NCI-H524 (cell line): ENCODE measurements at regions not wholly inside any gene's neighbourhood (a gene's known extent, or its start where the extent isn't known, plus 50 kb on each side); places are given as distances from the start of the nearest gene placed in this dataset.
"Not testable (repeated sequence)": the region's sequence is repeated elsewhere in the genome, so short reads cannot be mapped to it uniquely, and the experiment has no call there.

Experiments used
- DNase-seq, 2 experiments: peaks; one replicate each; lab custom pipeline; 2025; lab: John Stamatoyannopoulos, UW

DNA sequence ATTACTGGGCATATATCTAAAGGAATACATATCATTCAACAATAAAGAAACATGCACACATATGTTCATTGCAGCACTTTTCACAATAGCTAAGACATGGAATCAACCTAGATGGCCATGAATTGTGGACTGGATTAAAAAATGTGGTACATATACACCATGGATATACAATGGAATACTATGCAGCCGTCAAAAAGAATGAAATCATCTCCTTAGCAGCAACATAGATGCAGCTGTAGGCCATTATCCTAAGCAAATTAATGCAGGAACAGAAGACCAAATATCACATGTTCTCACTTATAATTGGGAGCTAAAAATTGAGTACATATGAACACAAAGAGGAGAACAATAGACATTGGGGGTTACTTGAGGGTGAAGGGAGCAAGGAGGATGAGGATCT, 175.6 kb downstream of the POLR1F start:
- no peak for DNase-seq

DNA sequence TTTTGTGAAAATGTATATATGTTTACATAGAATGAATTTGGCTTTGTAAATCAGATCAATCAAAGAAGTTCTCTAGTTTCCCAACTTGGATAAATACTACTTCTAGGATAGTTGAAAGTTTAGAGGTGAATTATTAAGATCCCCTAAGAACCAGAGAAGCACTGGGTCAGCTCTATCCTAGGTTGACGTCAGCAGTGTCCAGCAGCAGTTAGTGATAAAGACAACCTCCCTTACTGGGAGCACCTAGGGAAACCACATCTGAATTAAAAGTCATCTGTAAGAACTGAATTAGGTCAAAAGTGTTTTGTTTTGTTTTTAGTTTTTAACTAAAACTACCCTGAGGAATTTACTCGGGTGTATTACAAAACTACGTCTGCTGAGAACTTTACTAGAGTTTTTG, 178.0 kb downstream of the POLR1F start:
- no peak for DNase-seq

DNA sequence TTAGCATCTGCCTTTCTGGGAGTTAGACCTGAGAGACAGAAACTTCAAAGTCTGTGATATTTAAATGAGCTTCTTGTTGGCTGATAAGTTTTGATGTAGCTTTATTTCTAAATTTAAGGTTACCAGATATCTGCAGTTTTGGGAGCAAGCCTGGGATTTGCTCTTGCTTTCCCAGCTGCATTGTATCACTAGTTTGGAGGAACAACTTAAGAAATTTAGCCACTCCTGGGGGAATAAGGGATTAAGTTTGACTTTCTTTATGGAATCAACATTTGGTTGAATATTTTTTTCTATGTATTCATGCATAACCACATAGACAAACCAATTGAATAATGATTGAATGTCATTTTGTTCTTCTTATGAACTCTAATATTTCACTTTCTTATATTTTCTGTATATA, 178.6 kb downstream of the POLR1F start:
- DNase-seq = no peak

DNA sequence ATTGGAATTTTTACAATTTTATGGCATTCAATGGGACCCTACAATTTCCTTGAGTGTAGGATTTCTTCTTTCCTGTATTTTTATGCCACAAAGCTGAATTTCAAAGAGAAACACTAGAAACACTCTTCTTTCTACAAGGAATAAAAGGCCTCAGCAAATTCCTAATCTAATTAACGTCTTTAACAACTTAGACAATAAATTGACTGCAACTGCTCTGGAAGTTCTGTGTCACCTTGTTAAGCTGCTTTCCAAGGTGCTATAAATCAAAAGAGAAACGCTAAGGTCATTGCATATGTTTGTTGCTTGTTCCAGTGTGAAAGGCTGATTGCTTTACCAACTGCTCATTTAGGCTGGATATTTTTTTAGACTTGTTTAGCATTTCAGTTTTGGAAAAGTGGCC, 182.2 kb downstream of the POLR1F start:
- no peak for DNase-seq

DNA sequence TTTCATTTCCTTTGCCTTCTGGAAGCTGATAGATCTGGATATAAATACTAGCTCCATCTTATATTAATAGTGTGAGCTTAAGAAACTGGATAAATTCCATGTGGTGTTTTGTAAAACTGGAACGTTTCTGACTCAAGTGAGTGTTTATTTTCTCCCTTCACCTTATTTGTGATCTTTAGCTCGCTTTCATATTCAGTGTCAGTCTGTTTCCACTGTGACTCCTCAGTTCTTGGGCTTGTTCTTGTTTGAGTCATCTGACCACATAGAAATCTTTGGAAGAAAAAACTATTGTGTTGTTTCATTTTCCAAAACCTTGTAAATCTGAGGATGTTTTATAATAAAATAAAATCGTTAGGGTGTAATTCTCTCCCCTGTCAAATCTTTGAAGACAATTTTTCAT, 186.4 kb downstream of the POLR1F start:
- no peak for DNase-seq

DNA sequence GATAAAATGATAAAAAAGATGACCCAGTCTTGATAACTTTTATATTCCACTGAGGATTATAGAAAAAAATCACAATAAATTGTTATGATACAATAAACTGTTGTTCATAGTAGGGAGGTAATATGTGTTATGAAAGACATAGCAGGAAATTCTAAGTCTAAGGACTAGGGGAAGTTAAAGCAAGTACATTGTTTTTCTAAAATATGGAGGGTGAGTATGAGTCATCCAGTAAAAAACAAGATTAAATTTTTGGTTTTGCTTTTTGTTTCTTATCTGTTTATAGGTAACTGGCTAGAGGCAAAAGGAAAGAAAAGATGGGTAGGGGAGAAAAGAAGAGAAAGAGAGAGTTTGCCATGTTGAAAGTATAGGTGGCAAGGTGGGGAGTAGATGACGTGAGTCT, 188.4 kb downstream of the POLR1F start:
- DNase-seq = no peak

GRCh38 chr7:19519443-19520021, 189.3 kb downstream of the POLR1F start:
- DNase-seq = peak; percentile 39 to 58

DNA sequence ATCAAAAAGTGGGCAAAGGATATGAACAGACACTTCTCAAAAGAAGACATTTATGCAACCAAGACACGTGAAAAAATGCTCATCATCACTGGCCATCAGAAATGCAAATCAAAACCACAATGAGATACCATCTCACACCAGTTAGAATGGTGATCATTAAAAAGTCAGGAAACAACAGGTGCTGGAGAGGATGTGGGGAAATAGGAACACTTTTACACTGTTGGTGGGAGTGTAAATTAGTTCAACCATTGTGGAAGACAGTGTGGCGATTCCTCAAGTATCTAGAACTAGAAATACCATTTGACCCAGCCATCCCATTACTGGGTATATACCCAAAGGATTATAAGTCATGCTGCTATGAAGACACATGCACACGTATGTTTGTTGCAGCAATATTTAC, 191.3 kb downstream of the POLR1F start:
- DNase-seq = not testable (repeated sequence)

- no peak for DNase-seq
Measured at GRCh38 chr7:19508821-19509220, 200.0 kb downstream of the POLR1F start.

GRCh38 chr7:19508124-19508523, 200.7 kb downstream of the POLR1F start:
- DNase-seq = no peak

DNA sequence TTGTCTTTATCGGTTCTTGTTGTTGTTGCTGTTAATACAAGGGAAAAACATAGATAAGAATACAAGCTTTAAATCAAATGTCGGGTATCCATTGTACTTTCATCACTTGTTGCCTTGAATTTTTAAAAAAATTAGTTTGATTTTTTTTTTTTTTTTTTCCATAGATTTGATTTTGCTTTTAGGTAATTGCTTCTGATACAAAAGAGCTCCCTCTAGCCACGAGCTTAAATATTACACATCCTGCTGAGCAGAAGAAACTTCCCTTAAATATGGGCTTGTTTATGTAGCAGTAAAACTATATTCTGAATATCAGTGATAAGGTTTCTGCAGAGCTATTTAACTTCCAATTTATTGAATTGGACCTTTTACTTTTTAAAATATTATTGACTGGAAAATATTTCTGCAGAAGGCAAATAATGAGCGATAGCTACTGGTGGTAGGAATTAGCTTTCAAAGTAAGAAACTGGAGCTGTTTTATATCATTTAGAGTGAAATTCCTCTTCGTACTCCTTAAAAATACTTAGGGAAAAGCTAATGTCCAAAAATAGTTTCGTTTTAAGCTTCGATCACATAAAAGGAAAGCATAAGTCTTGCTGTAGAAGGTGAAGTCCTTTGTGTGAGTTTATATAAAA, 216.9 kb downstream of the POLR1F start:
- peak in 1 of 2 experiments; percentile 32 for DNase-seq

GRCh38 chr7:19491371-19491770, 217.5 kb downstream of the POLR1F start:
- DNase-seq = no peak

DNA sequence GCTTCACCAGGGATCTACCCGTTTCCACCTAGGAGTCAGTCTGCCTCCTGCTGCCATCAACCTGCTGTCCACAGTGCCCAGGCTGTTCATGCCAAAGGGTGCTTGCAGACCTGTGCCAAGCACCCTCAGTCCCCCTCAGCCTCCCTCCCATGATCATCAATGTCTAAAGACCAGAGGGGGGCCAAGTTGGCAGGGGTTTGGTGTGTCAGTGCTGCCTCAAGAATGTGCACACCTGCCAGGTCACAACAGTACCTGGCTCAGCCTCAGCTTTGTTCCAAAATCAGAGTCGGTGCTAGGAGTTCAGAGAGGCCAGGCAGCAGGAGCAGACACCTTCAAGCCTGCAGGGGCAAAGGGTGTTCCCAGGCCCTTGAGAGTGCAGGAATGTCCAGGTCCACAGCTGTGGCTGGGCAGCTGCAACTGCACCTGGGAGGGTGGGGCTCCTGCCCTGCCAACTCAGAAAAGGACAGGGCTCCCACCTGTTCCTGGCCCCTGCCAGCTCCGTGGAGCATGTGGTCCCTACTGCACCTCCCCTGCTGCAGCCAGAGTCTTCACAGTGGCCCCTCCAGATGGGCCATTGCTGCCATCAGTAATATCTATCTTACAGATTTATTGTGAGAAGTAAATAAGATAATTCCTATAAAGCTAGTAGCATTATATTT, 219.5 kb downstream of the POLR1F start:
- DNase-seq = no peak

GRCh38 chr7:19488056-19488455, 220.8 kb downstream of the POLR1F start:
- DNase-seq = no peak

DNA sequence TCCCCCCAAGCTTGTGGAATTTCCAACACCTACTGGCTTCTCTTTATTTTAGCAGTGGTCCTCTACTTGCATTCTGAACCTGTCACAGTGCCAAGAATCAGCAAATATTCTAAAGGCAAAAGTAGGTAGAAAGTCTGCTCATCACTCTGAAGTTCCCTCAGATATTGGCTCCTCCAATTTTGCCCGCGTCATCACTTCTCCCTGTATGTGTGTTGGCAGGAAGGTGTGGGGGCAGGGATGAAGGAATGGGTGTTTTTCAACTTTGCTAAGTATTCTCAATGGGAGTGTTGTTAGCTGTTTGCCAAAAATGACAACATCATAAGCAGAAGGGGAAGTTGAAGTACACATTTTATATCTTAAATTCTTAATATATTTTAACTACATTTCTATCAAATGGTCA, 226.2 kb downstream of the POLR1F start:
- DNase-seq = no peak

GRCh38 chr7:19480383-19480782, 228.5 kb downstream of the POLR1F start:
- no peak for DNase-seq

DNA sequence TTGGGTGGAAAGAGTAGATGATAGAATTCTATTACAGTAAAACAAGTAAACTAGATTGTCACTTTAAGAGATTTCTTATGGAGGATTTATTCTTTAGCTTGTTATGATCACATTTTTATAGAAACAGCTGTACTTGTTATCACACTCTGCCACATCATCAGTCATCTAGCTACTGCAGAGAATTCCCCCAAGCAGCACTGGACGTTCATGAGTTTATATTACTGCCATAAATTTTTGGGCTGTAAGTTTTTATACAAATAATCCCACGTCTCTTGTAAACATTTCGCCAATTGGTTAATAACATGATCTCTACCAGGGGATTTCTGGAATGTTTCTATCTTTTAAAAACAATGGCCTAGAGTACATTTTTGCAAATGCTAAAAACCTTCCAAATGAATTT, 238.8 kb downstream of the POLR1F start:
- no peak for DNase-seq

DNA sequence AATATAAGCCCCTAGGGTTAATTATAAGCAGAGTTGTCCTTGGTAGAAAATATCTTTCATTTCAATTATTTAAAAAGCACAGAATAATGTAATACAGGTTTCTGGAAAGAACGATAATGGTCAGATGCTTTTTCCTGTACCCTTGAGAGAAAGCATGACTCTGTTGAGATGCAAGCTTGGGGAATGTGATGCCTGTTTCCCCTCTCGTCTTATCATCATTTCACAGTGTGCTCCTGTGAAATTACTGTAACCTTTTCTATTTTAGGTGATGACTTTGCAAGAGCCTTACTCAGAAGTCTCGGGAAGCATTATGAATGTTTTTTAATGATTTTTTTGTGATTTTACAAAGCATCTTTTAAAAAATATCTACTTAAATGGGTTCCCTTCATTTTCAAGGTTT, 243.0 kb downstream of the POLR1F start:
- DNase-seq = no peak

GRCh38 chr7:19464751-19465150, 244.1 kb downstream of the POLR1F start:
- DNase-seq = no peak

DNA sequence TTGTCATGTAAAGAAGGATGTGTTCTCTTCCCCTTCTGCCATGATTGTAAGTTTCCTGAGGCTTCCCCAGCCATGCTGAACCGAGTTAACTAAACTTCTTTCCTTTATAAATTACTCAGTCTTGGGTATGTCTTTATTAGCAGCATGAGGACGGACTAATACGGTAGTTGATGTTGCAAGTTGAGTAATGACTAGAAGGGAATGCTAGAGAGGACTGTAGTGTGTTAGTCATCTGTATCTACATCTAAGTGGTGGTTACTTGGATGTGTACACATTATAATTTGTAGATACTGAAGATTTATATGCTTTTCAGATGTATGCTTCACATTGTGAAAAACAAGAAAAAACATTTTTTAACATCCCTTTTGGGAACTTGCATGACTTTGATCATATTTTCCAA, 244.6 kb downstream of the POLR1F start:
- DNase-seq = no peak

DNA sequence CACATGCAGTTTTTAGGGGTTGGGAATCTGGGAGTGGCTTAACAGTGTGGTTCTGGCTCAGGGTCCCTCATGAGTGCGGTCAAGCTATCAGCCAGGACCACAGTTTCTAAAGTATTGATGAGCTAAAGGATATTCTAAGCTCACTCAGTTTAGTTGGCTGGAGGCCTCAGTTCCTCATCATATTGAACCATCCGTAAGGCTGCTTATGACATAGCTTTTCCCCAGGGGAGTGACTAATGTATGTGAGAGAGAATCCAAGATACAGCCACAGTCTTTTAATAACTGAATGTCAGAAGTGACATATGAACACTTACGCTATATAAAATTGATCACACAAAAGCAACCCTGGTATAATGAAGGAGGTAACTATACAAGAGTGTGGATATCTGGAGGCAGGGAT, 245.3 kb downstream of the POLR1F start:
- no peak for DNase-seq

- DNase-seq = no peak
Measured at GRCh38 chr7:19455623-19456022, 253.2 kb downstream of the POLR1F start.

GRCh38 chr7:19448091-19448490, 260.7 kb downstream of the POLR1F start:
- no peak for DNase-seq
